ENCODE measurements at regions not wholly inside any gene's neighbourhood (a gene's known extent, or its start where the extent isn't known, plus 50 kb on each side); places are given as distances from the start of the nearest gene placed in this dataset.

DNA sequence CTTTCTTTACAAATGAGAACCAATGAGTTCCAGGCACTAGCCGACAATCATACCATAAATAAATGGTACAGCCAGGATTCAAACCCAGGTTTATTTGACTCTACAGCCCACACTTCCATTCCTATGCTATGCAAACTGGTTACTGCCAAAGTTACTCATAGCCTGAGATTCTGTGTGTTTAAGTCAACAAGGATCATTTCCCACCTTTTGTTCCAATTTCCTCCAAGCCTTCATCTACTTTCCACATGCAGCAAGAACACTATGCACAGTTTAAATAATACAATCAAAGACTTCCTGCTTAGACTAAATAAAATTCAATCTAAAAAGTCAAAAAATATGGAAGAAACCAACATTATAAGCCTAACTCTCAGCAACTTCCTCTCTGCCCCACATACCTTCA lies 59.2 kb upstream of the KLF12 start:
- TF ChIP-seq, protein P1, sequence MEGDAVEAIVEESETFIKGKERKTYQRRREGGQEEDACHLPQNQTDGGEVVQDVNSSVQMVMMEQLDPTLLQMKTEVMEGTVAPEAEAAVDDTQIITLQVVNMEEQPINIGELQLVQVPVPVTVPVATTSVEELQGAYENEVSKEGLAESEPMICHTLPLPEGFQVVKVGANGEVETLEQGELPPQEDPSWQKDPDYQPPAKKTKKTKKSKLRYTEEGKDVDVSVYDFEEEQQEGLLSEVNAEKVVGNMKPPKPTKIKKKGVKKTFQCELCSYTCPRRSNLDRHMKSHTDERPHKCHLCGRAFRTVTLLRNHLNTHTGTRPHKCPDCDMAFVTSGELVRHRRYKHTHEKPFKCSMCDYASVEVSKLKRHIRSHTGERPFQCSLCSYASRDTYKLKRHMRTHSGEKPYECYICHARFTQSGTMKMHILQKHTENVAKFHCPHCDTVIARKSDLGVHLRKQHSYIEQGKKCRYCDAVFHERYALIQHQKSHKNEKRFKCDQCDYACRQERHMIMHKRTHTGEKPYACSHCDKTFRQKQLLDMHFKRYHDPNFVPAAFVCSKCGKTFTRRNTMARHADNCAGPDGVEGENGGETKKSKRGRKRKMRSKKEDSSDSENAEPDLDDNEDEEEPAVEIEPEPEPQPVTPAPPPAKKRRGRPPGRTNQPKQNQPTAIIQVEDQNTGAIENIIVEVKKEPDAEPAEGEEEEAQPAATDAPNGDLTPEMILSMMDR (IDR thresholded peaks at IDR 0.05) = no peak
- TF ChIP-seq POLR2A (IDR thresholded peaks at IDR 0.05) = no peak

Measured in breast epithelium (tissue), 3 donors.